ENCODE measurements at regions not wholly inside any gene's neighbourhood (a gene's known extent, or its start where the extent isn't known, plus 50 kb on each side); places are given as distances from the start of the nearest gene placed in this dataset.

DNA sequence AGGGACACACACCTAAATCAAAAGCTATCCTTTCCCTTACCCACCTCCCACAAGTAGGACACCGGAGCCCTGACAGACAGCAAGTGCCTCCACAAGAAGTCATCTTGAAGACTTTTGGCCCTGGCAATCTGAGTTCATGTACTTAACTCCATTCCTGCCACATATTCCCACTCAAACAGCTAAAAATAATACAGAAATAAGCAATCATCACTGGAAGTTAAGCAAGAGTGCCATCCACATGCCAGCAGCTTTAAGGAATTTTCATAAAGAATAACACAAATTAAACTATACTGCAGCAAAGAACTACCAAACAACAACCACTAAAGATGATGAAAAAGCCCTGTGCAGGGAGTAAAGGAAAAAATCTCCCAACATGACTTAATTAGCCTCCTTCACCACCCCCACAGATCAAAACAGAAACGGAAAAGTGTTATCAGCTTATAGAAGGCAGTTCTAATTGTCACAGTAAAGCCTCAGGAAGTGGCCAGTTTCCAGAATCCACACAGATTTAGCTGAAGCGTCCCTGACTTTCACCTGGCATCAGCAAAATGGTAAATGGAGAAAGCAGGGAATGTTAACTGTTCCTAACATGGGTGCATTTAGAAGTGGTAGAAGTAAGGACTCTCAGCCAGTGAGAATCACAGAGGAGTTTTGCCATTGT is 343.9 kb downstream of the TBC1D4 start:
- TF ChIP-seq ZNF138 (CRISPR knock-in tag; conservative IDR thresholded peaks at IDR 0.05), result no peak
- TF ChIP-seq, protein P1, sequence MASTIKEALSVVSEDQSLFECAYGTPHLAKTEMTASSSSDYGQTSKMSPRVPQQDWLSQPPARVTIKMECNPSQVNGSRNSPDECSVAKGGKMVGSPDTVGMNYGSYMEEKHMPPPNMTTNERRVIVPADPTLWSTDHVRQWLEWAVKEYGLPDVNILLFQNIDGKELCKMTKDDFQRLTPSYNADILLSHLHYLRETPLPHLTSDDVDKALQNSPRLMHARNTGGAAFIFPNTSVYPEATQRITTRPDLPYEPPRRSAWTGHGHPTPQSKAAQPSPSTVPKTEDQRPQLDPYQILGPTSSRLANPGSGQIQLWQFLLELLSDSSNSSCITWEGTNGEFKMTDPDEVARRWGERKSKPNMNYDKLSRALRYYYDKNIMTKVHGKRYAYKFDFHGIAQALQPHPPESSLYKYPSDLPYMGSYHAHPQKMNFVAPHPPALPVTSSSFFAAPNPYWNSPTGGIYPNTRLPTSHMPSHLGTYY (CRISPR knock-in tag; IDR thresholded peaks at IDR 0.05), result no peak
- TF ChIP-seq SMAD3 (CRISPR knock-in tag; IDR thresholded peaks at IDR 0.05; ENCODE audit: borderline replicate concordance), result no peak
- TF ChIP-seq, protein P2, sequence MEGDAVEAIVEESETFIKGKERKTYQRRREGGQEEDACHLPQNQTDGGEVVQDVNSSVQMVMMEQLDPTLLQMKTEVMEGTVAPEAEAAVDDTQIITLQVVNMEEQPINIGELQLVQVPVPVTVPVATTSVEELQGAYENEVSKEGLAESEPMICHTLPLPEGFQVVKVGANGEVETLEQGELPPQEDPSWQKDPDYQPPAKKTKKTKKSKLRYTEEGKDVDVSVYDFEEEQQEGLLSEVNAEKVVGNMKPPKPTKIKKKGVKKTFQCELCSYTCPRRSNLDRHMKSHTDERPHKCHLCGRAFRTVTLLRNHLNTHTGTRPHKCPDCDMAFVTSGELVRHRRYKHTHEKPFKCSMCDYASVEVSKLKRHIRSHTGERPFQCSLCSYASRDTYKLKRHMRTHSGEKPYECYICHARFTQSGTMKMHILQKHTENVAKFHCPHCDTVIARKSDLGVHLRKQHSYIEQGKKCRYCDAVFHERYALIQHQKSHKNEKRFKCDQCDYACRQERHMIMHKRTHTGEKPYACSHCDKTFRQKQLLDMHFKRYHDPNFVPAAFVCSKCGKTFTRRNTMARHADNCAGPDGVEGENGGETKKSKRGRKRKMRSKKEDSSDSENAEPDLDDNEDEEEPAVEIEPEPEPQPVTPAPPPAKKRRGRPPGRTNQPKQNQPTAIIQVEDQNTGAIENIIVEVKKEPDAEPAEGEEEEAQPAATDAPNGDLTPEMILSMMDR (IDR thresholded peaks at IDR 0.05), result no peak
- TF ChIP-seq, protein P3, sequence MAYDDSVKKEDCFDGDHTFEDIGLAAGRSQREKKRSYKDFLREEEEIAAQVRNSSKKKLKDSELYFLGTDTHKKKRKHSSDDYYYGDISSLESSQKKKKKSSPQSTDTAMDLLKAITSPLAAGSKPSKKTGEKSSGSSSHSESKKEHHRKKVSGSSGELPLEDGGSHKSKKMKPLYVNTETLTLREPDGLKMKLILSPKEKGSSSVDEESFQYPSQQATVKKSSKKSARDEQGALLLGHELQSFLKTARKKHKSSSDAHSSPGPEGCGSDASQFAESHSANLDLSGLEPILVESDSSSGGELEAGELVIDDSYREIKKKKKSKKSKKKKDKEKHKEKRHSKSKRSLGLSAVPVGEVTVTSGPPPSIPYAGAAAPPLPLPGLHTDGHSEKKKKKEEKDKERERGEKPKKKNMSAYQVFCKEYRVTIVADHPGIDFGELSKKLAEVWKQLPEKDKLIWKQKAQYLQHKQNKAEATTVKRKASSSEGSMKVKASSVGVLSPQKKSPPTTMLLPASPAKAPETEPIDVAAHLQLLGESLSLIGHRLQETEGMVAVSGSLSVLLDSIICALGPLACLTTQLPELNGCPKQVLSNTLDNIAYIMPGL (CRISPR knock-in tag; IDR thresholded peaks at IDR 0.05), result no peak

Data from WTC11 (cell line).